ENCODE measurements at regions not wholly inside any gene's neighbourhood (a gene's known extent, or its start where the extent isn't known, plus 50 kb on each side); places are given as distances from the start of the nearest gene placed in this dataset.
"Not testable (repeated sequence)": the region's sequence is repeated elsewhere in the genome, so short reads cannot be mapped to it uniquely, and the experiment has no call there.

DNA sequence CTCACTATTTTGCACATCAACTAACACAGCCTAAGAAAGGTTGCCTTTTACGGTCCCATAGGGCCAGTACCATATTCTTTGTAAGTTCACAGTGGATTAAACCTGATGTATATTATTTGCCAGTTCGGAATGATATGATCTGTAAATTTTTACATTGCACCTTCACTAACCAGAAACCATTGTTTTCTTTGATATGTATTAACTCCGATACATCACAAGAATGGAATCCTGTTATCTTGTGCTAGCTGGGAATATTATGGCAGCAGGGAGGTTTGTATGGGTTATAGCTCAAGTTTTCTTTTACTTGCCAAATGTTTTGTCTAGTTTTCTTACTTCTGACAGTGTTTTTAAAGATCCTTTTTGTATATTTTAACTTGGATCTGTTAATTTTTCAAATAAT, 51.4 kb upstream of the S1PR1 start:
- no peak for DNase-seq (ENCODE audit: low read depth)

DNA sequence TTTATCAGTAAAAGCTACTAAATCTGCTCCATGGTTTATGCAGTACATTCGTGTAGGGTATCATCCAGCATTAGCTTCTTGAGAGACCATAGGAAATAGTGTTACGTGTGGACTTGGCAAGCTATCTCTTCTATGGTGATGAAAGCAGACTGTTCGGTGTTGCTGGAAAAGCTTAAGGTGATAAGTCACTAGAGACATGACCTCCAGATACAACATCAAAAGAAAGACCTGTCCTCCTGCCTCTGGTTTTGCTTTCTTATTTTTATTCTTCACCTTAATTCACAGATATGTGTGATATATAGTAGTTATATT, 53.5 kb upstream of the S1PR1 start:
- DNase-seq (ENCODE audit: low read depth): no peak

DNA sequence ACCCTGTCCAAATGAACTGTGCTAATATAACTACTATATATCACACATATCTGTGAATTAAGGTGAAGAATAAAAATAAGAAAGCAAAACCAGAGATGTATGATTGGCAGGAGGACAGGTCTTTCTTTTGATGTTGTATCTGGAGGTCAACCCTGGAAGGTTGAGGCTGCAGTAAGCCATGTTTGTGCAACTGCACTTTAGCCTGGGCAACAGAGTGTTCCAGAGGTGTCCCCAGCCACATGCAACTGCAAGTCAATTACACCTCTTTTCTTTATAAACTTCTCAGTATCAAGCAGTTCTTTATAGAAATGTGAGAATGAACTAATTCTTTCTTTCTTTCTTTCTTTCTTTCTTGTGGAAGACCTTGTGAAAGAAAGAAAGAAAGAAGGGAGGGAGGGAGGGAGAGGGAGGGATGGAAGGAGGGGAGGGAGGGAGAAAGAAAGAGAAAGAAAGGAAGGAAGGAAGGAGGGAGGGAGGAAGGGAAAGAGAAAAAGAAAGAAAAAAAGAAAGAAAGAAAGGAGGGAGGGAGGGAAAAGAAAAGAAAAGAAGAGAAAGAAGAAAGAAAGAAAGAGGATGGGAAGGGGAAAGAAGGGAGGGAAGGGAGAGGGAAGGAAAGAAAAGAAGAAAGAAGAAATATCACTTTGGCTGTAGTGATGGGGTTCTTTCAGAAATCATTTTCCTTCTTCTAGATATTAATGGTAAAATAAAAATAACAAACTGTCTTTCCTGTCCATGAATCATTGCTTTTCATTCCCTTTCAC, 54.0 kb upstream of the S1PR1 start:
- DNase-seq (ENCODE audit: low read depth): no peak

DNA sequence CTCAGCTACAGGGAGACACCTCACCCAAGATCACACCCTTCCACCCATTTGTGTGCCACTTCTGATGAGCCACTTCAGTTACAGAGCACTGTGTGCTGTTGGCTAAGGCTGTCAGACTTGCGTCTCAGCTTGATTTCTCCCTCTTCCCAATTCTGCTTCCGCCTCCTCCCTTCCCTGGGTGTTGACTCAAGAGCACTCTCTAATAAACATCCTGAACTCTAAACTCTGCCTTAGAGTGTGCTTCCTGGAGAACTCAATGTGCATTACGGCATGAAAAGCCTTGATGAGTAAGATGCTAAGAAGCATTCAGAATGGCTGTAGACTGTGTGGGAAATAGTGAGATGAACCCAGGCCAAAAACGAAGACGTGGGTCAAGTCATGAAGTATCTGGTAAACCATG, 54.9 kb upstream of the S1PR1 start:
- peak; percentile 9 for DNase-seq (ENCODE audit: low read depth)

DNA sequence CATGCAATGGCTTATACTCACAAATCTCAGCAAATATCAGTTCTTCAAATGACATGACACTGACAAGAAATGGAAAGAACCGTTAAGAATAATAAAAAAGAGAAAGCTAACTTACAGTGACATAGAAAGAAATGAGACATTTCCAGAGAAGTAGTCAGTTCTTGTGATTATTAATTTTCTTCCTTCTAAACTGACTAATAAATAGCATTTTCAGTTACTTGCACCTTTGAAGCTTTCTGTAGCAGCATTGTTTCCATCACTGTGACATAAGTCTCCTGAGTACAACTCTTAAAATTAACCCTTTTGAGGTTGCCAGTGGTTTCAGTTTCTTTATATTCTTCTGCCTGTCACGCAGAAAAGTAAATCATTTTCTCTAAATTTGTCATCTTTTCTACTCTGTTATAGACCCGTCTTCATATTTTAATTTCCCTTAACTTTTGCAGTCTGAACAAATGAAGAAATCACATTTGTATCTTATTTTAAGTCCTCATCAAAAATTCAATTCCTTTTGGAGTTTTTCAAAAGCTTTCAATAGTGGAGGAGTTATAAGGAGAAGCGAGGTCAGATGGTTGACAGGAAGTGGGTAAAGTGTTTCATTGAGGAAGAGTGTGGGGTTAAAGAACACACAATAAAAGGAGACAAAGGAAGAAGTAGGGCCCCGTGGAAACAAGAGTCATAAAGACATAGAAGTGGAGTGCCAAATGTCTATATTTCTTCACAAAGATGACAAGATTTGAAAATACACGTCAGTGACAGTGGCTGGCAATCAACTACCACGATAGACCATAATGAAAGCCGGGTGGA, 57.9 kb upstream of the S1PR1 start:
- DNase-seq (ENCODE audit: low read depth): no peak

DNA sequence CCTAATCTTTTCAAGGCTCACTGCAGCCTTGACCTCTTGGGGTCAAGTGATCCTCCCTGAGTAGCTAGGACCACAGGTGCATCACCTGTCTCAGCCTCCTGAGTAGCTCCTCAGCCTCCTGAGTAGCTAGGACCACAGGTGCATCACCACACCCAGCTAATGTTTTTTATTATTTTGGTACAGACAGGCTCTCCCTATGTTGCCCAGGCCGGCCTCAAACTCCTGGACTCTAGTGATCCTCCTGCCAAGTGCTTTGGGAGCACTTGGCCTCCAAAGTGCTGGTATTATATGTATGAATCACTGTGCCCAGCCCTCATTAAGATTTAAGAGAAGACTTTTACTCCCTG, 58.5 kb upstream of the S1PR1 start:
- no peak for DNase-seq (ENCODE audit: low read depth)

DNA sequence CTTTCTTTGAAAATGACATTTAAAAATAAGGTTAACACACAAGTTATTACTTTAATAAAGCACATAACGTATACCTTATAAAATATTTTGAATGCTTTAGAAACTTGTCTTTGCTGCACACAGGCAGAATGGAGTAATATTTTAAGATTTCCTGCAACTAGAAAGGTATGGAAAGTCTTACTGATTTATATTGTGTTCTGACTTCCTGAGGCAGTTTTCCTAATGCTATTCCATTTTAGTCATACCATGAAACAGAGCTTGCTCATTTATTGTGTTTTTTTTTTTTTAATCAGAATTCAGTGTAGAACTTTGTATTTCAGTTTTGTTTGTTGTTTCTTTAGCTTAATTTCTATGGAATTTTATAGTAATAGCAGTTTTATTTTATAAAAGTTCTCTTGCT, 60.9 kb upstream of the S1PR1 start:
- no peak for DNase-seq (ENCODE audit: low read depth)

DNA sequence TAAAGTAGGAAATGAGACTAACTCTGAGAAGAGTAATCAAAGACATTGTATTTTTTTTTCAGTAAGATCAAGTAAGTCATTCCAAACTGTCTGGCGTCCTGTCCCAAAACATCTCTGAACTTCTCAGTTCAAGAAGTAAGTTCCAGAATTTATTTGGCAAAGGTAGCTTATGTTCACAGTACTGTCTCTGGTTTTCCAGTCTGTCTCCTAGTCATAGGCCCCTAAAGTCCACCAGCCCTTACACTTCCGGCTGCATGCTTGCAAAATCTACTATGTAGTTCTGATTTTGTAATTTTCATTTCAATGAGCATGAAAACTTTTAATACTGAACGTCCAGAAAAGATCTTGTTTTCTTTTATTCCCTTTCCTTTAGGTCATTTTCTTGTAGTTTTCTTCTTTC, 61.4 kb upstream of the S1PR1 start:
- no peak for DNase-seq (ENCODE audit: low read depth)

DNA sequence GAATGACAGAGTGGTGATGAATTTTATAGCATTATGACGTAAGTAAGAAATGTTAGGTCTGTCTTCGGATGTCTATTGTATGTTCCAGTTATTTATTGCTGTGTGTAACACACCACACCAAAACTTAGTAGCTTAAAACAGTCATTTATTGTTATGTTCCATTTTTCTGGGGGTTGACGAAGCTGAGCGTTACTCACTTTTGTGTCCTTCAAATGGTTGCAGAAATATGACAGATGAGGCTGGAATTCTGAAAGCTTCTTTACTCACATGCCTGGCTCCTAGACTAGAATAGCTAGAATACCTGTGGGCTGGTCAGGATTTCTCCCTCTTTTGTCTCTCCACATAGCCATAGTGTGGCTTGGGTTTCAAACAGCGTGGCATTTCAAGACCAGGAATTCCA, 62.1 kb upstream of the S1PR1 start:
- peak; percentile 64 for DNase-seq (ENCODE audit: low read depth)

DNA sequence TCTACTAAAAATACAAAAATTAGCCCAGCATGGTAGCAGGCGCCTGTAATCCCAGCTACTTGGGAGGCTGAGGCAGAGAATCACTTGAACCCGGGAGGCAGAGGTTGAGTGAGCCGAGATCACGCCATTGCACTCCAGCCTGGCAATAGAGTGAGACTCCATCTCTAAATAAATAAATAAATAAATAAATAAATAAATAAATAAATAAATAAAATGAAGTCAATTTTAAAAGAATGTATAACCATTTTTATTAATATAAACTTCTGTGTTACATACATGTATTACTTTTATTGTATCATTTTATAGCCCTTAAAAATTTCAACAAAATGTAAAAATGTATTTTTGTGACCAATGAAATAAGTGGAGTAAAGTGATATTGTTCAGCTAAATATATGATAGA, 62.5 kb upstream of the S1PR1 start:
- not testable (repeated sequence) for DNase-seq (ENCODE audit: low read depth)

DNA sequence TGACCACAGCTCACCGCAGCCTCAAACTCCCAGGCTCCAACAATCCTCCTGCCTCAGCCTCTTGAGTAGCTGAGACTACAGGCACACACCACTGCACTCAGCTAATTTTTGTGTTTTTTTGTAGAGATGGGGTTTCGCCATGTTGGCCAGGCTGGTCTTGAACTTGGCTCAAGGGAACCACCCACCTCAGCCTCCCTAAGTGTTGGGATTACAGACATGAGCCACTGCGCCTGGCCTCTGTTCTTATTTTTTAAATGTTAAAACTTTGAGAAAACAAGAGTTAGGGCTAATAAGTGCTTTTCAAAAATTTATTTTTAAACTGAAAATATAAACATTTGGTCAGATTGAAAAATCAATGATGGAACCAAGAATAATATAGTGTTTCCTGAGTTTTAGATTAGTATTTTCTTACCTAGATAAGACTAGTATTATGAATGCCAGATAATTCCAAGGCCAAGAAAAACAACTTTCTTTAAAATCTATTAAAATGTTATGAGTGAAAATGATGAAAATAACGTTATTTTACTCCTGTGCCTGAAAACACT, 66.2 kb upstream of the S1PR1 start:
- DNase-seq (ENCODE audit: low read depth): no peak

DNA sequence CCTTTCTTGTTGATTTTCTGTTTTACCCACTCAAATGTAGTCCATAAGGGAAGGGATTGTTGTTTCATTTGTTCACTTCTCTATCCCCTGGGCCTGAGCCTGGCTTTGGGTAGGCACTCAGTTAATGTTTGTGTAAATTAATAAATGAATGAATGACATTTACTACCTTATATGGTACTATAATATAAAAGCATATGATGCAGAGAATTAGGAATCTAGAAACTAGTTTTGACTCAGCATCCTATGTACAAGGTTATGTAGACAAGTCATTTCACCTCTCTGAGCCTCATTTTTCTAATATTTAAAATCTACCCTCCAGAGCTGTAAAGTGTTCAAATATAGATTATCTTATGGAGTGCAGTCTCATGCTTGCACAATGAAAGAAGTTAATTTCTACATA, 68.9 kb upstream of the S1PR1 start:
- no peak for DNase-seq (ENCODE audit: low read depth)

DNA sequence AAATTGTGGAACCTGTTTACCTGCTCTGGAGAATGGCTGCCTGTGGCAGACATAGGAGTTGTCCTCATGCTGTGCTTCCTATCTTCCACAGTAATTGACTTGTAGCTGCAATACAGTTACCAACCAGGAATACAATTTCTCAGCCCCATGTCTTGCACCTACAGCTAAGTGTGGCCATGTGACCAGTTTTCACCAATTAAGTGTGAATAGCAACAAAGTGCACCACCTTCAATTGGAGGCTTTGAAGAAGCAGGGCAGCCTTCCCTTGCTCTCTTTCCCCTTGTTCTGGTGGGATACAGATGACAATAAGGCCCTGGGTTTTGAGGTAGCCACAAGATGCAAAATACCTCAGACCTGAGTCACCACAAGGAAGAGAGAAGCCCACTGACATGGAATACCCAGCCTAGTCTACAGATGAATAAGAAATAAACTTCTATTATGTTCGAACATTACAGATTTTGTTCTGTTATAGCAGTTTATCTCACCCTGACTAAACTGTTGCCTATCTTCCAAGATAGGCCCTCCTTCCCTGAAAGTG, 70.2 kb upstream of the S1PR1 start:
- DNase-seq (ENCODE audit: low read depth): no peak

DNA sequence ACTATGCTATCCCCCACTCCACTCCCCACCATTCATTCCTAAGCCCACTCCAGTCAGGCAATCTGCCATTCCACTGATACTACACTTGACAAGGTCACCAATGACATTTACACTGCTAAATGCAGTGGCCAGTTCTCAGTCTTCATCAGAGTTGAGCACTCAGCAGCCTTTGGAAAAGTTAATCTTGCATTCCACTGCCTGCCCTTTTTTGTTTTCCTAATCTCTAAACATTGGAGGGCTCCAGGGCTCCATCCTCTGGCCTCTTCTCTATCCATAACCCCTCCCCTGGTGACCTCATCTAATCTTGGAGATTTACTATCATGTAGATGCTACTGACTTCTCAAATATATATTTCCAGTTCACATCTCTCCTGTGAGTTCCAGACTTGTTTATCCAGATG, 70.9 kb upstream of the S1PR1 start:
- no peak for DNase-seq (ENCODE audit: low read depth)

DNA sequence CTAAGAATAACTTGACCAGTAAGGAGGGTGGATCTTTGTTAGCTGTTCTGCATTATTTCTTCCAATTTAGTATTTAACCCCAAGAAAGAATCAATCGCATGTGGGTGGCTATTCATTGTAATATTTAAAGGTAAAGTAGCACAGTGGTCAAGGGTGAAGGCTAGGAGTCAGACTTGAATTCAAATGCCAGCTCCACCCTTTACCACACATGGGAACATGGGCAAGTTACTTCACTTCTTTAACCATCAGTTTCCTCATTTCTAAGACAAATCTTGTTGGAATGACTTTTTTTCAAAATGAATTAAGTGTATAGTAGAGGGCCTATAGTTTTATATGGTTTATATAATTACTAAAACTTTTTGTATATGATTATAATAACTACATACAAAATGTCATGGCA, 71.3 kb upstream of the S1PR1 start:
- no peak for DNase-seq (ENCODE audit: low read depth)

DNA sequence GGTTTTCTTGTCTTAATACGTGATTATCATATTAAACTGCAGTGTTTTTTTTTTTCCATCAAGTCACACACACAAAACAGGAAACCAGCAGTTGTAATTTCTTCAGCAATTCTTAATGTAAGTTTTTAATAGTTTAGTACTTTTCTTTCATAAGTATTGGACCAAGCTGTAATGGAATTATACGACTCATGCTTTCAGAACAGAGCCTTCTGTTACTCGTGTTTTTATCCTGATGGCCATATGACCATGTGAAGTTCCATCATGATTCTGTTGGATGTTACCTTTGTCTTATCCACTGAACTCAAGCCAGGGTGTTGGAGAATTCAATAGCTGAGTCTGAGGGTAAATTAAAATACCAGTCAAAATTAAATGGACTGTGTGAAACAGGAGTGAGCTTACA, 72.0 kb upstream of the S1PR1 start:
- no peak for DNase-seq (ENCODE audit: low read depth)

DNA sequence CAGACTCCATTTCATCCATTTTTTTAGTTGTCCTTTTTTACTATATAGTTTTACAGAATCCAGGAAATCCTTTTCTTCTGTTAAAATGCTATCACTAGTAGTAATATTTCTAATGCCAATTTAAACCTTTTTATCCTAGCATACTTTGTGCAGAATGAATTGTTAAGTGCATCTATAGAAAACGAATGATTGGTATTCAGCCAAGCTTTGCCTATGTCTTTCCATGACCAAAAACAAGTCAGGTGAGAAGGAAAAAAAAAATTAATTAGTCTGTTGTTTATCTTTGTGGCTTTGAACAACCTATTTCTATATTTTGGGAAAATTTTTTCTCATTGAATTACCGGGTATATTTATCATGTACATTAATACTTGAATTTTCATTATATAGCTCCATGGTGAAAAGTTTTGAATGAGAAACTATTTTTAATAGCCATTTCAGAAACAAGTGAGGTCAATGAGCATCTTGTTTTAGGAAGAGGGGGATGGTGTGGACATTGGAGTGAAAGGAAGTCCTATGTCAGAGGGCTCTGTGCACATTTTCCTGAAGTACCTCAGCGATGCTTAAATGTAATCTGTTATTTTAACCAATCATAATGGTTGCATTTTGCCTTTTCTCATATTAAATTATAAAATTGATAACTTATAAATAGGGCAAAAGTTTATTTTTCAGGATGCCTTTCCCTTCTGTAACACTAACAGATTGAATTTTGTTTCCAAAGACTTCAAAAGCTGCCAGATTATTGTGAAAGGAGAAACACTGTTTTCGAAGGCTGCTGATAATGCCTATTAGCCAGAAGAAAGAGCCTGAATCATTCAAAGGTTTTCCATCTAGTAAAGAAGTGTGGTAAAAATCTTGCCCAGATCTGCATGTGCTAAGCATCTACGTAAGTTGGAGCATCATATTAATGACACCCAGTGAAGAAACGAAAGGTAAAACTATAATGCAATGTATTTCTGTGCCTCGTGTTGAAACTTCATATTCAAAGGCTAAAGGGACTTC, 73.8 kb upstream of the S1PR1 start:
- DNase-seq (ENCODE audit: low read depth): no peak

DNA sequence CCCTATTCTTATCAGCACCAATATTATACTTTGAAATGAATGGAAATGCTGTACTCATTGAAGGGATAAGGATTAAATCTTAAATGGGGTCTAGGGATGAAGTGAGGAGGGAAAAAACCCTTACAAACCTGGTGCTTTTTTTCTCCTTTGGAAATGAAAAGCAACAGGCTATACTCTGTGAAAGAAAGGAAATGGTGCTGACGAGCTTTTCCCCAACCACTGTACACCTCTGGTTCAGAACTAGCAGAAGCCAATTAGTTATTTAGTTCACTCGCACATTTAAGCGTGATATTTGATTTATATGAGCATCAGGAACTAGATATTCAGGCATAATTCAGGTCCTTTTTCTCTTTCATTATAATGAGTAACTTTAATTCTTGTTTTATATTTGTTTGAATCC, 74.5 kb upstream of the S1PR1 start:
- DNase-seq (ENCODE audit: low read depth): no peak

DNA sequence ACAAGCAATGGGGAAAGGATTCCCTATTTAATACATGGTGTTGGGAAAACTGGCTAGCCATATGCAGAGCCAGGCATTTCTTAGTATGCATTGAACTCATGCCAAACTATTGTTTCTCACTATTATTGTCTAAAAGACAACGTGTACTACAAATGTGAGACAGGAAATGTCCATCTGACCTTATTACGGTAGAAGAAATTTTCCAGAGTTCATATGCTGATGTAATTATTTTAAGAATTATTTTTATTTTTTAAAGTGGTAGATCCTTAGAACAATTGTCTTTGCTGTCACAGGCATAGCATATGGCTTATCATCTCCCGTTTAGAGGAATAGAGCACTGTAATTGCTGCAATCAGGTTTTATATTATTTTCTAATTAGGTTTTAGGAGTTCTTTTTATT, 75.2 kb upstream of the S1PR1 start:
- DNase-seq (ENCODE audit: low read depth): no peak

DNA sequence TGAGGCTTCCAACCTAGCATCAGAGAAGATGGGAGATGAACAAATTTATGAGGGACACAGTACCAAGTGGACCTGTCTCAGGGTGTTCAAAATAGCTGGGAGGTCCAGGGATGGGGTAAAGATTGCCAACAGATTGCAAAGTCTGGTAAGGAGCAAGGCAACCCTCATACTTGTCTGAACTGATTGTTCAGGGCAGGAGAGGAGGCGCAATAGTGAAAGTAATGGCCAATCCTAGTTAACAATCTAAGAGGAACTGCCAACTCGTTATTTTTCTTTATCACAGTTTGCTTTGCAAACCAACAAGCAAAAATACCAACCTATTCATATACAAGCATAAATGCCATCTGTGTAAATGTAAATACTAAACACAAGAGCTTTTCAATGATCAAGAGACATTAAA, 78.4 kb upstream of the S1PR1 start:
- DNase-seq (ENCODE audit: low read depth): no peak

DNA sequence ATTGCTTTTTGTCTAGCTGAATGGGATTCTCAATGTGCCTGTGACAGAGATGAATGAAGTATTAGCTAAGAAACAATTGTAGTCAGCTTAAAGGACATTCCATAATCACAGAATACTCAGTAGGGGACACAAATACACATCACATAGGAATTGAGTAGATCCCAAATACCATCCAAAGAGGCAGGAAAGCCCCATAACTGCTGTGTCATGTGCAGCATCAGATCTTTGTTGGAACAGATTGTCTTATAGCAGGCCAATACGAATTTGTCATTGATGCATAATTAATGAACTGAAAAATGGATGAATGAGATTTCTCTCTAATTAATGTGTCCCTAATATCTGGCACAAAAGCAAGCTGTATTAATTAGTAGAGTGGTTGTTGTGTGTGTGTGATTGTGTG, 82.3 kb upstream of the S1PR1 start:
- DNase-seq (ENCODE audit: low read depth): no peak

DNA sequence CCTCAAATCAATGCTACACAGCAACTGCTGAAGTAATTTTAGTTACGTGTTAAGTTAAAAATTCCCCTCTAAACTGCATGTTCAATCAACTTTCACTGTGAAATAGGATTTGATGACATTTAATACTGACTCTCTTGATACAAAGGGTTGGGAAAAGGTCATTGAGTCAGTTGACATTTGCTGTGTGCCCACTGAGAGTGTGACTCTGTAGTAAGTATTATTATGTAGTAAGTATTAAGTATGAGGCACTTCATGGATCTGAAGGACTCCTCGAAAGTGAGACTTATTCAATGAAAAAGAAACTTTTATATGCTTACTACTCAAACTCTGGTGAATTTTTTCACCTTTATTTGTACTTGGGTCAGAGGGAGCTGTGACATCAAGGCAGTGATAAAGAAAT, 83.1 kb upstream of the S1PR1 start:
- DNase-seq (ENCODE audit: low read depth): no peak

Measured in renal cortical epithelial cell (primary cell).